MM.1S (cell line): ENCODE measurements at regions not wholly inside any gene's neighbourhood (a gene's known extent, or its start where the extent isn't known, plus 50 kb on each side); places are given as distances from the start of the nearest gene placed in this dataset.

Experiments used
- CTCF ChIP-seq: fragments of 300-600 bp; sonication (generic); IDR thresholded peaks from 2 replicates; pipeline ENCODE4 v1.5.1; 2016; ENCODE audit warnings: antibody characterized with exemption, low read length, mixed read lengths
- EZH2 ChIP-seq: fragments of 300-600 bp; sonication (generic); optimal IDR thresholded peaks from 2 replicates; pipeline ENCODE3; 2017; ENCODE audit warnings: low read depth, mild to moderate bottlenecking, antibody characterized with exemption, low read length, mixed read lengths

DNA sequence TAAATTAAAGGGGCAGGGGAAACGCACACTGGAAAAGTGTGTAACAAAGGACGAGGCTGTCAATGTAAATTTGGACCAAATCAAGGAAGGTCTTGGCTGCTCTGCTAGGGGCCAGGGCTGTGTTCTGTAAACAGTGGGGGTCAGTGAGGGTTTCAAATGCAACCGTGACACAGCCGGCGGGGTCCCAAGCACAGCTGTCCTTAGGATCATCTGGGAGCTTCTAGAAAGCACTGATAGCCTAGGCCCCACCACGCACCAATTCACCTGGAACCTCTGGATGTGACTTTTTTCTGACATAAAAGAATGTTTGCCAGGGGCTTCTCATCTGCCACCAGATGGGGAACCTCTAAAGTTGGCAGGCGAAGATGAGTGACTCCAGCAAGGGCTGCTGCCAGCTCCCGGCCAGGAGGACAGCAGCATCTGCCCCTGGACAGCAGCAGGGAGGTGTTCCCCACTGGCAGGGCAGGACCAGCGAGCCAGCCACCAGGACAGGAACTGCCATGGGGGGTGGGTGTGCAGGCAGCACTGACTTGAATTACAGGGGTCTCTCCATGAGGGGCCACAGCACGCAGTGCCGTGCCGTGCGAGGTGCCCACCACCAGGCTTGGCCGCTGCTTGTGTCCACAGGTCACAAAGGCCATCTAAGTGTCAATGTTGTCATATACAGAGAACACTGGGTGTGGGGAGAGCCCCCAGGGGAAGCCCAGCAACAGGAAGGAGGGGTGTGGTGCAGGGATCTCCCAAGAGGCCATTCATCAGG lies 87.5 kb downstream of the SOX1 start:
- TF ChIP-seq CTCF (no peak), EZH2 (no peak)
